Psoas muscle (tissue), 7 donors: ENCODE measurements at regions not wholly inside any gene's neighbourhood (a gene's known extent, or its start where the extent isn't known, plus 50 kb on each side); places are given as distances from the start of the nearest gene placed in this dataset.

Source experiments
- ATAC-seq, 4 donors: fragments of 200-7000 bp; cut with Tn5 transposase; one replicate each; pipeline ENCODE4 v1.9.1; 2020; ENCODE audit warnings: moderate library complexity in 3 of 4, mild to moderate bottlenecking in 2 of 4
- DNase-seq, 2 donors: peaks; one replicate each; pipeline ENCODE4 v3.0.0-alpha.2; 2020
- H3K27ac ChIP-seq: fragments of 200-600 bp; one replicate; pipeline ENCODE4 v1.8.0; 2022
- H3K27me3 ChIP-seq, 3 donors: fragments of 200-600 bp in 1 of 3; one replicate each; pipeline versions ENCODE4 v1.6.1 to v1.8.0; 2013 to 2022; ENCODE audit warnings: low read length in 2 of 3, mild to moderate bottlenecking in 2 of 3, moderate library complexity in 1 of 3; ENCODE audit not compliant: insufficient read depth in 3 of 3
- H3K36me3 ChIP-seq, 2 donors: fragments of 200-600 bp in 1 of 2; one replicate each; pipeline versions ENCODE4 v1.6.1 to v1.8.0; 2013 to 2022; ENCODE audit warnings: low read depth in 1 of 2, mild to moderate bottlenecking in 1 of 2, moderate library complexity in 1 of 2; ENCODE audit not compliant: insufficient read depth in 1 of 2
- H3K4me1 ChIP-seq: fragments of 200-600 bp; one replicate; pipeline ENCODE4 v1.8.0; 2022
- H3K4me3 ChIP-seq: fragments of 200-600 bp; one replicate; pipeline ENCODE4 v1.8.0; 2022; ENCODE audit warnings: mild to moderate bottlenecking
- H3K9me3 ChIP-seq: fragments of 200-600 bp; one replicate; pipeline ENCODE4 v1.8.0; 2022
- WGBS, 3 donors: extraction: QIAGEN DNeasy Blood & Tissue Kit; methylation state at CpG; one replicate each; pipeline versions ENCODE4 v1.1.6 to v1.1.7; 2013; 5-methylcytosine and 5-hydroxymethylcytosine counted together
- intact Hi-C, 2 donors: fragments of 100-400 bp; cut with DNase I; formaldehyde crosslinking; loops; one replicate each; pipeline versions ENCODE4 v1.11.0 to v1.14.2; 2022
- TF ChIP-seq, protein P1 (sequence below): fragments of 200-600 bp; IDR thresholded peaks from one replicate; pipeline ENCODE4 v1.8.0; 2022; ENCODE audit warnings: antibody characterized with exemption
- donor health status: healthy with polysubstance abuse.
- donor health status: DM: no; HTN: no; CAD: no; lungs with moderate emphysema.
- donor health status: Bipolar disorder and iron deficiency.
- donor health status: healthy.
- donor health status: DM: yes; HTN: yes; CAD: no.
- donor health status: DM: no; HTN: no; CAD: no.
- donor health status: DM: yes; HTN: yes; CAD: no.

- no peak overlapping the region for H3K4me3 ChIP-seq
- no peaks in the 10 kb centered on the region for H3K36me3 ChIP-seq
- 55 to 72% (median 65%) methylated on average over 12 of the region's 12 CpGs for WGBS, 3 donors
- peaks cover 0 to 10% (median 3%) of the 10 kb centered on the region in 3 donors for H3K27me3 ChIP-seq
- TF ChIP-seq, protein P1, sequence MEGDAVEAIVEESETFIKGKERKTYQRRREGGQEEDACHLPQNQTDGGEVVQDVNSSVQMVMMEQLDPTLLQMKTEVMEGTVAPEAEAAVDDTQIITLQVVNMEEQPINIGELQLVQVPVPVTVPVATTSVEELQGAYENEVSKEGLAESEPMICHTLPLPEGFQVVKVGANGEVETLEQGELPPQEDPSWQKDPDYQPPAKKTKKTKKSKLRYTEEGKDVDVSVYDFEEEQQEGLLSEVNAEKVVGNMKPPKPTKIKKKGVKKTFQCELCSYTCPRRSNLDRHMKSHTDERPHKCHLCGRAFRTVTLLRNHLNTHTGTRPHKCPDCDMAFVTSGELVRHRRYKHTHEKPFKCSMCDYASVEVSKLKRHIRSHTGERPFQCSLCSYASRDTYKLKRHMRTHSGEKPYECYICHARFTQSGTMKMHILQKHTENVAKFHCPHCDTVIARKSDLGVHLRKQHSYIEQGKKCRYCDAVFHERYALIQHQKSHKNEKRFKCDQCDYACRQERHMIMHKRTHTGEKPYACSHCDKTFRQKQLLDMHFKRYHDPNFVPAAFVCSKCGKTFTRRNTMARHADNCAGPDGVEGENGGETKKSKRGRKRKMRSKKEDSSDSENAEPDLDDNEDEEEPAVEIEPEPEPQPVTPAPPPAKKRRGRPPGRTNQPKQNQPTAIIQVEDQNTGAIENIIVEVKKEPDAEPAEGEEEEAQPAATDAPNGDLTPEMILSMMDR, result no peak
- DNase-seq (no peak), ATAC-seq (no peak)
- intact Hi-C loops, result no loop called here
- no peak overlapping the region for H3K27ac ChIP-seq
- H3K9me3 ChIP-seq, result no peaks in the 10 kb centered on the region
- no peaks in the 10 kb centered on the region for H3K4me1 ChIP-seq
Observed at GRCh38 chr13:26991508-26992181, 180.0 kb downstream of the USP12 start.

DNA sequence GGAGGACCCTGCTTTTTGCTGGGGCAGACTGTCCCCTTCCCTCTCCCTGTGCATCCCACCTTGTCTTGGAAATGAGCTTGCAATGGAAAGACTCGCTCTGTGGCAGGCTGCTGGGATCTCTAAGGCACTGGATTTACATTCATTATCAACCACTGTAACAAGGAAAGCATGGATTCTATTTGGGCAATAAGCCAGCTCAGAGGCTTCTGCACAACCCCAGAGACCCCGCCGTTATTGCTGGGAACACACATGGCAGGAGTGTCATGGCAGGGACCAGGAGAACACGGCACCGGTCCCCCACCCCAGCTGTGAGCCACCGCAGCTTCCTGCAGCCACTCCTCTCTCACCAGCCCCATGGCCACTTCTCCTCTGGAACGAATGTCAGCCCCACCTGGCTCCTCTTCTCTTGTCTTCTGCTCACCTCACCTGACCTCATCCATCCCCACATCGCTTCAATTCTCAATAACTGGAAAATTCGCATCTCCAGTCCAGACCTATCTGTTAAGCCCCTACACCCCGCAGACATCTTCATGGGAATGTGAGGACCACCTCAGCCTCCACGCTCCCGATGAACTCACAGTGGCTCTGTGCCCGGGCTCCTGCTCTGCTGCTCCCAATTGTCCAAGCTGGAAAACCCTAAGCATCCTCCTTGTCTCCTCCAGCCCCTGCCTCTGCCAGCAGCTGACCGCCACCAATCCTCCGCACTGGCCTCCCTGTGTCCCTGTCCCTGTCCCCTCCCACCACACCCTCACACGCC lies 181.5 kb downstream of the USP12 start:
- intact Hi-C loops, result loop anchor here (5.0 to 10.0 kb wide), 10 partner anchors 182 to 995 kb away; partner anchors contain the start of genes USP12 (in 2 of the 2) and URAD (in 1 of the 2)
- peaks cover 0 to 10% (median 3%) of the 10 kb centered on the region in 3 donors for H3K27me3 ChIP-seq
- no peaks in the 10 kb centered on the region for H3K4me1 ChIP-seq
- no peak overlapping the region for H3K4me3 ChIP-seq
- H3K36me3 ChIP-seq, result no peaks in the 10 kb centered on the region
- H3K27ac ChIP-seq, result no peak overlapping the region
- H3K9me3 ChIP-seq, result no peaks in the 10 kb centered on the region
- DNase-seq, result no peak
- TF ChIP-seq, protein P1, result no peak
- 62 to 71% (median 66%) methylated on average over 16 of the region's 16 CpGs for WGBS, 3 donors
- ATAC-seq, result no peak

GRCh38 chr13:26989261-26989956 lies 182.2 kb downstream of the USP12 start:
- TF ChIP-seq, protein P1, result no peak
- Histone ChIP-seq H3K36me3 (no peaks in the 10 kb centered on the region), H3K27ac (no peak overlapping the region), H3K4me3 (no peak overlapping the region), H3K4me1 (no peaks in the 10 kb centered on the region), H3K27me3 (peaks cover 0 to 7% (median 3%) of the 10 kb centered on the region in 3 donors), H3K9me3 (no peaks in the 10 kb centered on the region)
- ATAC-seq (no peak), DNase-seq (no peak)
- WGBS, 3 donors, result 78 to 82% (median 78%) methylated on average over 15 of the region's 15 CpGs
- intact Hi-C loops, result loop anchor here (5.0 to 10.0 kb wide), 10 partner anchors 183 to 995 kb away; partner anchors contain the start of genes USP12 (in 2 of the 2) and URAD (in 1 of the 2)

DNA sequence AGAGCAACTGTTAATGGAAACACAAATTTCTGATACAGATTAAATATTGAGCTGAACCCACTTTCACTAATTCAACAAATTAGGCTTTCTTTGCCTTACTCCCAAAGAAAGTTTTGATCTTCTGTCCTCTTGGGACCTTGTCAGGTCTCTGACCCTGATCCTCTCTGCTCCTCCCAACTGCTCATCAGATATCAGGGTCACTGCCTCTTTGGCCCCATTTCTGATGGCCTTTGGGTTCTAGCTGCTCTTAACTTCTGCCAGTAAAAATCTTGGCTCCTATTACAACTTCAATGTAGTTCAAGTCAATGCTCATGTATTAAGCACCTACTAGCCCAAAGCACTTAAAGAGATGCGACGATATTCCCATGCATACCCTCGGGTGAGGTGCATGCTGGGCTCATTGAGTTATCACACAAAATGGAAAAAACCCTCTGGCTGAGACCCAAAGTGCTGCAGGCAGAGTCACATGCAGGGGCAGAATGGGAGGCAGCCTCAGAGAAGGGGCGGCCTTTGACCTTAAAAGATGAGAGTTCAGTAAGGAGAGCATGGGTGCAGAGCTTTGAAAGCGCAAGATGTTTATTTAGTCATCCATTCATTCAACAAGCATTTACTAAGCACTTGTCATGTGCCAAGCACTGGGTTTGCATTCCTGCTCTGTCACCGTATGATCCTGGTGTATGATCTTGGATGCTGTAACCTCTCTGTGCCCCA lies 183.4 kb downstream of the USP12 start:
- WGBS, 3 donors, result 78 to 88% (median 85%) methylated on average over 6 of the region's 6 CpGs
- no peak for DNase-seq
- Histone ChIP-seq H3K27me3 (peaks cover 0 to 7% (median 3%) of the 10 kb centered on the region in 3 donors), H3K4me3 (no peak overlapping the region), H3K9me3 (no peaks in the 10 kb centered on the region), H3K4me1 (no peaks in the 10 kb centered on the region), H3K36me3 (no peaks in the 10 kb centered on the region), H3K27ac (no peak overlapping the region)
- no peak for ATAC-seq
- intact Hi-C loops, result loop anchor here (5.0 to 10.0 kb wide), 10 partner anchors 184 to 997 kb away; partner anchors contain the start of genes USP12 (in 2 of the 2) and URAD (in 1 of the 2)
- TF ChIP-seq, protein P1, result no peak
